MCF 10A (cell line): ENCODE measurements at regions not wholly inside any gene's neighbourhood (a gene's known extent, or its start where the extent isn't known, plus 50 kb on each side); places are given as distances from the start of the nearest gene placed in this dataset.
A peak's percentile ranks its signal among the peaks of the same experiment; 100 is the strongest.

Experiments
- BruUV-seq: library from RNA; stranded (reverse); fragments of 400-500 nt; replicated peaks from 2 replicates; lab custom pipeline; 2021; lab: Mats Ljungman, UMichigan
- CTCF ChIA-PET: fragments of 300-600 bp; sonication (Branson Sonifier 250); formaldehyde crosslinking; extraction: SDS; loops from one replicate; lab custom pipeline; 2021; ENCODE audit warnings: antibody characterized with exemption, inconsistent platforms; lab: Yijun Ruan, JAX
- POLR2A ChIA-PET: fragments of 300-600, 350-650 bp; sonication (Branson Sonifier 250); formaldehyde crosslinking; extraction: SDS; loops from one replicate; lab custom pipeline; 2020; ENCODE audit warnings: antibody characterized with exemption, inconsistent platforms; lab: Yijun Ruan, JAX
- DNase-seq: peaks from one replicate; pipeline ENCODE4 v3.0.0-alpha.2; 2018; ENCODE audit not compliant: unreplicated experiment
- H3K27ac Mint-ChIP-seq: one replicate; pipeline ENCODE4 v1.8.0; 2022; ENCODE audit warnings: mild to moderate bottlenecking, low read depth, mixed read lengths; ENCODE audit not compliant: unreplicated experiment
- H3K27me3 Mint-ChIP-seq: one replicate; pipeline ENCODE4 v1.8.0; 2022; ENCODE audit warnings: mixed read lengths; ENCODE audit not compliant: insufficient read depth, unreplicated experiment
- H3K36me3 Mint-ChIP-seq: one replicate; pipeline ENCODE4 v1.8.0; 2022; ENCODE audit warnings: mild to moderate bottlenecking, moderate library complexity, mixed read lengths; ENCODE audit not compliant: insufficient read depth, unreplicated experiment
- H3K4me1 Mint-ChIP-seq: one replicate; pipeline ENCODE4 v1.8.0; 2022; ENCODE audit warnings: mixed read lengths; ENCODE audit not compliant: insufficient read depth, unreplicated experiment
- H3K4me3 Mint-ChIP-seq: one replicate; pipeline ENCODE4 v1.8.0; 2022; ENCODE audit warnings: mild to moderate bottlenecking, moderate library complexity, mixed read lengths; ENCODE audit not compliant: unreplicated experiment
- H3K9me3 Mint-ChIP-seq: one replicate; pipeline ENCODE4 v1.8.0; 2022; ENCODE audit warnings: mixed read lengths; ENCODE audit not compliant: unreplicated experiment
- CTCF ChIP-seq: fragments of 200-600 bp; IDR thresholded peaks from one replicate; pipeline ENCODE4 v1.8.0; 2022; ENCODE audit warnings: antibody characterized with exemption, mild to moderate bottlenecking; ENCODE audit not compliant: unreplicated experiment
- intact Hi-C: fragments of 100-400 bp; cut with micrococcal nuclease; formaldehyde crosslinking; loops from 2 replicates; pipeline ENCODE4 v1.14.1; 2022

GRCh38 chr22:22396741-22397291 is 111.7 kb downstream of the ZNF280B start:
- ChIA-PET POLR2A (interaction anchor here (1.1 kb wide), 1 partner anchor 11 kb away, joined by 3 read pairs; no protein-coding TSS in a partner anchor), CTCF (no interaction called here)
- H3K4me1 Mint-ChIP-seq: peaks cover 5% of the 10 kb centered on the region
- no peak overlapping the region for H3K27ac Mint-ChIP-seq
- no peak for DNase-seq
- no peak overlapping the region for H3K4me3 Mint-ChIP-seq
- no TSS peak for BruUV-seq
- H3K9me3 Mint-ChIP-seq: no peaks in the 10 kb centered on the region
- no peaks in the 10 kb centered on the region for H3K36me3 Mint-ChIP-seq
- peaks cover 21% of the 10 kb centered on the region for H3K27me3 Mint-ChIP-seq
- intact Hi-C loops: no loop called here
- no peak for TF ChIP-seq CTCF

DNA sequence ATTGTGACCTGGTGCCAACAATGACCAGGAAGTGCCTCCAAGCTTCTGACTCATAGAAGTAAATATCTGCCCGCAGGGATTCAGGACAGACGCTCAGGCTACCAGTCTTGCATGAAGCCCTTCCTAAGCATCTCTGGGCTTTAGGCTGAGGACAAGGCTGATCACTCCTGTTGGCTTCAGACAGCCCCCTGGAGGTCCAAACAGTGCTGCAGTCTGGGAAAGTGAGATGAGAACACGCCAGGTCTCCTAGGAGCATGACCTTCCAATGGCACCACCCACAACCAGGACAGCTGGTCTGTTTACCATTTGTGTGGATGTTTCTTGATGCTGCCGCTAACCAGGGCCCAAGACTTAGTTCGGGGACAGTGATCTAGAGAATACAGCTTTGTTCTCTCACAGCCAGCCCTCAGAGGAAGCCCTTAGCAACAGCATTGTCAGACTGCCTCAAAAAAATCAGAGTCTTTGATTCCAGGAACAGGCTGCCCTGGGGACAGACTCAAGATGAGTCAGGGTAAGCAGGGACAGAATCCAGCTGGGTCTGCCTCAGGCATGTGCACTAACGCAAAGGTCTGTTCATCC is 111.2 kb downstream of the ZNF280B start:
- Mint-ChIP-seq H3K4me1 (peaks cover 5% of the 10 kb centered on the region), H3K4me3 (no peak overlapping the region), H3K27ac (no peak overlapping the region), H3K36me3 (no peaks in the 10 kb centered on the region), H3K27me3 (peaks cover 21% of the 10 kb centered on the region), H3K9me3 (no peaks in the 10 kb centered on the region)
- BruUV-seq: no TSS peak
- TF ChIP-seq CTCF: no peak
- CTCF ChIA-PET: interaction anchor here (1.2 kb wide), 1 partner anchor 11 kb away, joined by 3 read pairs; no protein-coding TSS in a partner anchor
- POLR2A ChIA-PET: interaction anchor here (1.1 kb wide), 1 partner anchor 10 kb away, joined by 3 read pairs; no protein-coding TSS in a partner anchor
- intact Hi-C loops: no loop called here
- DNase-seq: peak; percentile 50

DNA sequence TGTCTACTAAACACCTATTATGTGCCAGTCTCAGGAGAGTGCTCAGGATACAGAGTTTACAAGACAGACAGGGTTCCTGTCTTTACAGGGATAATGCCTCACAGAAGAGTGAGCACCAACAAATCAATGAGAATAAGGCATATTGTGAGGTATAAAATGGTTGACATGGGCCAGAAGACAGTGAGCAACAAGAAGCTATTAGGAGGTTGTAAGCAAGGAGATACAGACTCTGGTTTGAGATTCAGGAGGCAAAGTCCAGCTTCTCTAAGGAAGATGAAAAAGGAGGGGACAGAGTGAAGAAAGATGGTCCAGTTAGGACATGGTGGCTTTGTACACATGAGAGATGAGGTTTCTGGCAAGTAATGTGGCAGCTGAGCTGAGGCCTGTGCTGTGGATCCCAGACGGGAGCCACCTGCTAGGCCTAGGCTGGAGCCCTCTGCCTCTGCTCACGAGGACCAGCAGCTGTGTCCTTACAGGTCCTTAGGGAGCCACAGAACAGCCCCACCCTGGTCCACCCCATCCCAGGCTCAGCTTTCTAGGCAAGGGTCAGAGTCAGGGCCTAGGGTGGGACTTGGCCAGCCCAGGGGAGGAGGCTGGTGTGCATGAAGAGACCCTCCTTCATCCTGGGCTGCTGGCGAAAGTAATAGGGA is 110.5 kb downstream of the ZNF280B start:
- CTCF ChIA-PET: interaction anchor here (0.5 to 1.2 kb wide), 5 partner anchors 9 to 485 kb away, joined by 3 read pairs; no protein-coding TSS in a partner anchor
- POLR2A ChIA-PET: interaction anchor here (1.1 kb wide), 1 partner anchor 10 kb away, joined by 3 read pairs; no protein-coding TSS in a partner anchor
- intact Hi-C loops: no loop called here
- Mint-ChIP-seq H3K27ac (no peak overlapping the region), H3K4me1 (peaks cover 5% of the 10 kb centered on the region), H3K36me3 (no peaks in the 10 kb centered on the region), H3K9me3 (no peaks in the 10 kb centered on the region), H3K27me3 (peaks cover 25% of the 10 kb centered on the region), H3K4me3 (no peak overlapping the region)
- DNase-seq: no peak
- no TSS peak for BruUV-seq
- TF ChIP-seq CTCF: no peak

DNA sequence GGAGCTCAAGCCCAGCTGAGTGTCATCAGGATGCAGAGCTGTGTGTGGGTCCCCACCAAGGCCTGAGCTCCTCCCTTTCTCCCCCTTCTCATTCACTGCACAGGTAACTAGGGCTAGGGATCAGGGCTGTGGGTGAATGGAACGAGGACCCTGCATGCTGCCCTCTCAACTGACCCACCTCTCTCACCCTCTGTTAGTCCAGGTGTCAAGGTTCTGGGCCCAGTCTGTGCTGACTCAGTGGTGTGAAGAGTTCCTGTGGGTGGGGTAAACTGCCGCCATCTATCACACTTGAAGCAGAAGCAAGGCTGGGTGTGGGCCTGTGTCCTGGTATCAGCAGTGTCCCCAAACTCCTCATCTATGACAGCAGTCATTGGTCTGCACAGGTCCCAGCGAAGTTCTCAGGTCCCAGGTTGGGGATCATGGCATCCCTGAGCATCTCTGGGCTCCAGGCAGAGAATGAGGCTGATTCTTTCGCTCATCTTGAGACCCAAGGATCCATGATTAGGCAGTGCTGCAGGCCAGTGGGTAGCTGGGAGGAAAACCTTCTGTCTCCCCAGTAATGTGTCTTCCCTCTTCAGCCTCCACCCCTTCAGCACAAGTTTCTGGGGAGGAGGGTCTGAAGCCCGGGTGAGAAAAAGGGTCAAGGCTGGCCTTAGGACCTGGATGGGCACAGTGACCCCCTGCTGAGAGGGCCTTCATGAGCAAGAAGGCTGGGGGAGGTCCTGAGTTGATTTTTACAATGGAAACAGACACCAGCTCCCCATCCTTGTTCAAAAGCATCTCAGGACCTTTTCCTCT is 109.8 kb downstream of the ZNF280B start:
- DNase-seq: no peak
- H3K4me3 Mint-ChIP-seq: no peak overlapping the region
- CTCF ChIA-PET: interaction anchor here (0.5 to 1.1 kb wide), 5 partner anchors 9 to 484 kb away, joined by 3 to 4 read pairs (median 3); no protein-coding TSS in a partner anchor
- H3K4me1 Mint-ChIP-seq: peaks cover 5% of the 10 kb centered on the region
- no peak for TF ChIP-seq CTCF
- H3K36me3 Mint-ChIP-seq: no peaks in the 10 kb centered on the region
- H3K27ac Mint-ChIP-seq: no peak overlapping the region
- H3K27me3 Mint-ChIP-seq: peaks cover 32% of the 10 kb centered on the region
- BruUV-seq: no TSS peak
- H3K9me3 Mint-ChIP-seq: no peaks in the 10 kb centered on the region
- intact Hi-C loops: no loop called here
- POLR2A ChIA-PET: no interaction called here
